Vagina (tissue), 2 donors: ENCODE measurements at regions not wholly inside any gene's neighbourhood (a gene's known extent, or its start where the extent isn't known, plus 50 kb on each side); places are given as distances from the start of the nearest gene placed in this dataset.

Source experiments
- DNase-seq, 2 donors: peaks; one replicate each; pipeline ENCODE4 v3.0.0-alpha.2; 2017; ENCODE audit errors: extremely low spot score in 2 of 2
- H3K27ac ChIP-seq: fragments of 200-600 bp; sonication (generic); one replicate; pipeline ENCODE4 v1.5.1; 2019
- H3K27me3 ChIP-seq: fragments of 200-600 bp; sonication (generic); one replicate; pipeline ENCODE4 v1.5.1; 2019
- H3K36me3 ChIP-seq, 2 donors: fragments of 200-600 bp; sonication (generic); one replicate each; pipeline ENCODE4 v1.5.1; 2017 to 2019
- H3K4me1 ChIP-seq: fragments of 200-600 bp; sonication (generic); one replicate; pipeline ENCODE4 v1.5.1; 2019
- H3K4me3 ChIP-seq, 2 donors: fragments of 200-600 bp; sonication (generic); 1 replicate in 1 of 2; 2 replicates in 1 of 2; pipeline ENCODE4 v1.5.1; 2016 to 2019
- H3K9me3 ChIP-seq: fragments of 200-600 bp; sonication (generic); one replicate; pipeline ENCODE4 v1.5.1; 2019
- POLR2A ChIP-seq, 2 donors: fragments of 450-650 bp; IDR thresholded peaks; one replicate each; pipeline ENCODE4 v1.6.1; 2017; ENCODE audit warnings: antibody characterized with exemption in 2 of 2, mild to moderate bottlenecking in 2 of 2, moderate library complexity in 2 of 2
- POLR2AphosphoS5 ChIP-seq, 2 donors: sonication (generic); formaldehyde crosslinking; IDR thresholded peaks; one replicate each; pipeline ENCODE4 v1.9.0; 2017; ENCODE audit warnings: antibody characterized with exemption in 2 of 2, mild to moderate bottlenecking in 2 of 2, low read depth in 1 of 2; ENCODE audit not compliant: insufficient read depth in 1 of 2
- intact Hi-C: fragments of 100-400 bp; cut with DNase I; formaldehyde crosslinking; loops from one replicate; pipeline ENCODE4 v1.15.1; 2023
- TF ChIP-seq, protein P1 (sequence below), 3 experiments: fragments of 450-650 bp in 2 of 3; fragments of 200-600 bp in 1 of 3; sonication (generic) in 1 of 3; IDR thresholded peaks; one replicate each; pipeline ENCODE4 v1.5.1; 2017 to 2019; ENCODE audit warnings: antibody characterized with exemption in 3 of 3, mild to moderate bottlenecking in 2 of 3, moderate library complexity in 2 of 3

DNA sequence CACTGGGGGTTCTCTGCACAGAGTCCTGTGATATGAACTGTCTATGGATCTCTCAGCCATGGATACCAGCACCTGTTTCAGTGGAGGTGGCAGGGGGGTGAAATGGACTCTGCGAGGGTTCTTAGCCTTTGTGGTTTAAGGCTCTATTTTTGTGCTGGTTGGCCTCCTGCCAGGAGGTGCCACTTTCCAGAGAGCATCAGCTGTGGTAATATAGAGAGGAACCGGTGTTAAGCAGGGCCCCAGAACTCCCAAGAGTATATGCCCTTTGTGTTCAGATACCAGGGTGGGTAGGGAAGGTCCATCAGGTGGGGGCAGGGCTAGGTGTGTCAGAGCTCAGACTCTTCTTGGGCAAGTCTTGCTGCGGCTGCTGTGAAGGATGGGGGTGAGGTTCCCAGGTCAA, 330.0 kb upstream of the PLD5 start:
- Histone ChIP-seq H3K9me3 (no peaks in the 10 kb centered on the region), H3K4me1 (no peaks in the 10 kb centered on the region), H3K4me3 (no peak overlapping the region), H3K36me3 (no peaks in the 10 kb centered on the region), H3K27ac (no peak overlapping the region), H3K27me3 (no peaks in the 10 kb centered on the region)
- intact Hi-C loops: no loop called here
- no peak for DNase-seq
- TF ChIP-seq POLR2A (IDR thresholded peaks at IDR 0.05) (no peak), POLR2AphosphoS5 (IDR thresholded peaks at IDR 0.05; ENCODE audit: insufficient read depth in 1 of 2, low read depth in 1 of 2) (no peak)
- TF ChIP-seq, protein P1, sequence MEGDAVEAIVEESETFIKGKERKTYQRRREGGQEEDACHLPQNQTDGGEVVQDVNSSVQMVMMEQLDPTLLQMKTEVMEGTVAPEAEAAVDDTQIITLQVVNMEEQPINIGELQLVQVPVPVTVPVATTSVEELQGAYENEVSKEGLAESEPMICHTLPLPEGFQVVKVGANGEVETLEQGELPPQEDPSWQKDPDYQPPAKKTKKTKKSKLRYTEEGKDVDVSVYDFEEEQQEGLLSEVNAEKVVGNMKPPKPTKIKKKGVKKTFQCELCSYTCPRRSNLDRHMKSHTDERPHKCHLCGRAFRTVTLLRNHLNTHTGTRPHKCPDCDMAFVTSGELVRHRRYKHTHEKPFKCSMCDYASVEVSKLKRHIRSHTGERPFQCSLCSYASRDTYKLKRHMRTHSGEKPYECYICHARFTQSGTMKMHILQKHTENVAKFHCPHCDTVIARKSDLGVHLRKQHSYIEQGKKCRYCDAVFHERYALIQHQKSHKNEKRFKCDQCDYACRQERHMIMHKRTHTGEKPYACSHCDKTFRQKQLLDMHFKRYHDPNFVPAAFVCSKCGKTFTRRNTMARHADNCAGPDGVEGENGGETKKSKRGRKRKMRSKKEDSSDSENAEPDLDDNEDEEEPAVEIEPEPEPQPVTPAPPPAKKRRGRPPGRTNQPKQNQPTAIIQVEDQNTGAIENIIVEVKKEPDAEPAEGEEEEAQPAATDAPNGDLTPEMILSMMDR (IDR thresholded peaks at IDR 0.05): no peak

DNA sequence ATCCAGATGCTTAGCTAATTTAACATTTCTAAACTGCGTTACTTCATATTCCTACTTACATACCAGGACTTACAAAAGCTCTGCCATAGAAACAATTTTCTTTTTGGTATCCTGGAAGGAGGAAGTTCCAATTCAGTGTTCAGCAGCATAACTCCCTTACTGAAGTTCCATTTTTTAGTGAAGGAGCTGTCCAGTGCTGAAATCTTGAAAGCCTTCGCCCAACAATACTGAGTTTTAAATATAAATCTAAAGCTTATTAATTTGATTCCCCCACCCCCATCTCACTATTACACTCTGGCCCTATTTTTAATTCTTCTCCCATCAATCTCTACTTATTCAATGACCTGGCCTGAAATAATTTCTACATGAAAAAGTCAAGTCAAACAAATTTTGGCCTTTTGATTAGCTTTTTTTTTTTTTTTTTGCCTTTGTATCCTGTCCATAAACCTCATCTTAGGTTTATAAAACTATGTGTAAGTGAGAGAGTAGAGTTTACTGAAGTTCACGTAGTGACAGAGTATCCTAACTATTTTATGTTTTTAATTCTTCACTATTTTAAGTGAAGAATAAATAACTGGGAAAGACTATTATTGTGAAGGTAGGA, 323.0 kb upstream of the PLD5 start:
- Histone ChIP-seq H3K27ac (no peak overlapping the region), H3K4me3 (no peak overlapping the region), H3K27me3 (no peaks in the 10 kb centered on the region), H3K4me1 (no peaks in the 10 kb centered on the region), H3K36me3 (no peaks in the 10 kb centered on the region), H3K9me3 (no peaks in the 10 kb centered on the region)
- intact Hi-C loops: no loop called here
- TF ChIP-seq POLR2A (IDR thresholded peaks at IDR 0.05): no peak
- TF ChIP-seq, protein P1 (IDR thresholded peaks at IDR 0.05): no peak
- no peak for TF ChIP-seq POLR2AphosphoS5 (IDR thresholded peaks at IDR 0.05; ENCODE audit: insufficient read depth in 1 of 2, low read depth in 1 of 2)
- DNase-seq: no peak

DNA sequence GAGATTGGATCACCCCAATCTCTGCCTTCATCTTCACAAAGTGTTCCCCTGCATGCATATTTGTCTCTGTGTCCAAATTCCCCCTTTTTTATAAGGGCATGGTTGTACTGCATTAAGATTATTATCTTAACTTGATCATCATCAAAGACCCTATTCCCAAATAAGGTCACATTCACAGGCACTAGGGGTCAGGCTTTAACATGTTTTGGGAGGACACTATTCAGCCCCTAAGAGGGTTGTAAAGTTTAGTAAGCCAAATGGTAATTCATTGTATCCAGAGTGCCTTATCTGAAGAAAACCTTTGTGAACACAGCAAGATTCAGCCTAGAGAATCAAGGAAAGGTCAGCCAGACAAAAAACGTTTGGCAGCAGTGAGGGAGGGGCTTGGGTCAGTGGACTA, 317.6 kb upstream of the PLD5 start:
- TF ChIP-seq POLR2AphosphoS5 (IDR thresholded peaks at IDR 0.05; ENCODE audit: insufficient read depth in 1 of 2, low read depth in 1 of 2): no peak
- TF ChIP-seq POLR2A (IDR thresholded peaks at IDR 0.05): no peak
- TF ChIP-seq, protein P1 (IDR thresholded peaks at IDR 0.05): no peak
- intact Hi-C loops: no loop called here
- H3K4me1 ChIP-seq: no peaks in the 10 kb centered on the region
- H3K9me3 ChIP-seq: no peaks in the 10 kb centered on the region
- no peak for DNase-seq
- no peak overlapping the region for H3K4me3 ChIP-seq
- no peaks in the 10 kb centered on the region for H3K36me3 ChIP-seq
- no peak overlapping the region for H3K27ac ChIP-seq
- H3K27me3 ChIP-seq: no peaks in the 10 kb centered on the region

DNA sequence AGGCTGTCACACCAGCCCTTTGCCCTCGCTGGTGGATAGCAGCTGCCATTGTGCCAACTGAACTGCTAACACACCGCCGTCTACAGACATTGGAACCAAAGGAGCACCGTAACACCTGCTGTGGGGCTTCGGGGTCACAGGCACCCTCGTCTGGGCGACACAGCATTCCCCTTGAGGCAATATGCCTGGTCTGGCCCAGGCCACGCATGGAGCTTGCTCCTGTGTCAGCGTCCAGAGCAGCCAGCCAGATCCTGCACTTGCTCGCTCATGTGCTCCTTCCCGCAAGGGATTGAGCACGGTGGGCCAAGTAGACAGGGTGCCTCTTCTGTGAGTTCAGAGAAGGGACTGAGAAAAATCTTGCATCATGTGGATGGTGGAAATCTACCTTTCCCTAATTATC, 314.6 kb upstream of the PLD5 start:
- Histone ChIP-seq H3K36me3 (no peaks in the 10 kb centered on the region), H3K27me3 (no peaks in the 10 kb centered on the region), H3K9me3 (no peaks in the 10 kb centered on the region), H3K4me1 (no peaks in the 10 kb centered on the region), H3K4me3 (no peak overlapping the region), H3K27ac (no peak overlapping the region)
- DNase-seq: no peak
- no peak for TF ChIP-seq POLR2AphosphoS5 (IDR thresholded peaks at IDR 0.05; ENCODE audit: insufficient read depth in 1 of 2, low read depth in 1 of 2)
- no peak for TF ChIP-seq POLR2A (IDR thresholded peaks at IDR 0.05)
- TF ChIP-seq, protein P1 (IDR thresholded peaks at IDR 0.05): no peak
- intact Hi-C loops: no loop called here

DNA sequence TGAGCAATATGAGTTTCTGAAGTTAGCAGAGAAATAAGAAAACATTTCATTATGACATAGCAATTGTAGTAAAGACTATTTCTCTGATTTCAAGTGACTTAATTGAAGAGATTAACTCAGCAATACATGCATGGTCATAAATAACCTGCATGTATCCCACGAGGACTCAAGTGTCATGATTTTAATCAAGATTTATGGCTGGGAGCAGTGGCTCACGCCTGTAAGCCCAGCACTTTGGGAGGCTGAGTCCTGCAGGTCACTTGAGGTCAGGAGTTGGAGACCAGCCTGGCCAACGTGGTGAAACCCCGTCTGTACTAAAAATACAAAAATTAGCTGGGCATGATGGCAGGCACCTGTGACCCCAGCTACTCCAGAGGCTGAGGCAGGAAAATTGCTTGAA, 311.9 kb upstream of the PLD5 start:
- Histone ChIP-seq H3K27me3 (no peaks in the 10 kb centered on the region), H3K4me3 (no peak overlapping the region), H3K36me3 (no peaks in the 10 kb centered on the region), H3K9me3 (no peaks in the 10 kb centered on the region), H3K27ac (no peak overlapping the region), H3K4me1 (no peaks in the 10 kb centered on the region)
- intact Hi-C loops: no loop called here
- no peak for DNase-seq
- TF ChIP-seq, protein P1 (IDR thresholded peaks at IDR 0.05): no peak
- TF ChIP-seq POLR2AphosphoS5 (IDR thresholded peaks at IDR 0.05; ENCODE audit: insufficient read depth in 1 of 2, low read depth in 1 of 2): no peak
- TF ChIP-seq POLR2A (IDR thresholded peaks at IDR 0.05): no peak
